HG03432 (cell line): ENCODE measurements at regions not wholly inside any gene's neighbourhood (a gene's known extent, or its start where the extent isn't known, plus 50 kb on each side); places are given as distances from the start of the nearest gene placed in this dataset.
"Not testable (repeated sequence)": the region's sequence is repeated elsewhere in the genome, so short reads cannot be mapped to it uniquely, and the experiment has no call there.

Experiments
- ATAC-seq: cut with Tn5 transposase; IDR thresholded peaks from one replicate; pipeline ENCODE4 v1.9.1; 2021; ENCODE audit warnings: mild to moderate bottlenecking, moderate library complexity; ENCODE audit not compliant: unreplicated experiment

GRCh38 chr7:155942226-155942950 lies 130.1 kb upstream of the SHH start:
- ATAC-seq, result no peak

- ATAC-seq, result no peak
Measured at GRCh38 chr7:155941688-155942087, 129.4 kb upstream of the SHH start.

DNA sequence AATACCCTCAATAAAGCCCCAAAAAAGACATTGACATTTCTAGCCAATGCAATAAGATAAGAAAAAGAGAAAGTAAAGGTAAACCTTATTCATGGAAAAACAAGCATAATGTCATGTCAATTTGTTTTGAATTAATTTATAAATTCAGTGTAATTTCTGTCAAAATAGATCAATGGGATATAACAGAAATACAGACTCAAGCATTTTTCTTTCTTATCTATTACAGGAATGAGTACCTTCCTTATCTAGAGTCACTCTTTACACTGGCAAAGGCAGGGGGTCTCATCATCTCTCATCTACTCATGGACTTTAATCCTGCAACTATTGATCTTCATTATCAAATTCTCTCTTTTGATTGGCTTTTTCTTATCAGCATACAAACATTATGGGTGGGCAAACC lies 127.1 kb upstream of the SHH start:
- no peak for ATAC-seq

- ATAC-seq, result no peak
Measured at GRCh38 chr7:155938129-155938528, 125.9 kb upstream of the SHH start.

DNA sequence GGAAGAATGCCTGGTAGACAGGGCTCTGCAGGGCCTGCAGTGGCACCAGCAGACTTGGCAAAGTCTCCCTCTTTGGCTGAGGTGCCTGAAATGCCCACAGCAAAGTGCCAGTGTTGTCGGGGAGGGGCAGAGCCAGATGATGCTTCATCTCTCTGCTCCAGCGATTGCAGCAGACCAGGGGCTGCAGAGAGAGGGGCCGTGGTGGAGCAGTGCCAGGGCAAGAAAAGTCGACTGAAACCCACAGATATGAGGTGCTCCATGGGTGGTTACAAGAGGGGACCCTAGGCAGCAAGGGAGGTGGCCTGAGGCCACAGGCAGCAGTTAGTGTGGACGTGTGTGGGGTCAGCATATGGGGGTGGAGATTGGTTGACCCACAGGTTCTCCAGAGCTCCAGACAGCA lies 123.5 kb upstream of the SHH start:
- ATAC-seq, result no peak

- no peak for ATAC-seq
Measured at GRCh38 chr7:155935005-155935557, 122.8 kb upstream of the SHH start.

DNA sequence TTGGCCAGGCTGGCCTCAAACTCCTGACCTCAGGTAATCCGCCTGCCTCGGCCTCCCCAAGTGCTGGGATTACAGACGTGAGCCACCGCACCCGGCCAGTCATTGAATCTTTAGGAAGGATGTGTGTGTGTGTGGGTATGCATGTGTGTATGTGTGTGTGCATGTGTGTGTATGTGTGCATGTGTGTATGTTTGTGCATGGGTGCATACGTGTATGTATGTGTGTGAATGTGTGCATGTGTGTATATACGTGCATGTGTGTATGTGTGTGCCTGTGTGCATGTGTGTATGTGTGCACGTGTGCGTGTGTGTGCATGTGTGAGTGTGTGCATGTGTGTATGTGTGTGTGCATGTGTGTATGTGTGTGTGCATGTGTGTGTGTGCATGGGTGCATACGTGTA lies 120.1 kb upstream of the SHH start:
- ATAC-seq, result not testable (repeated sequence)

- no peak for ATAC-seq
Measured at GRCh38 chr7:155931396-155932085, 119.3 kb upstream of the SHH start.

- ATAC-seq, result no peak
Measured at GRCh38 chr7:155930527-155930926, 118.3 kb upstream of the SHH start.

DNA sequence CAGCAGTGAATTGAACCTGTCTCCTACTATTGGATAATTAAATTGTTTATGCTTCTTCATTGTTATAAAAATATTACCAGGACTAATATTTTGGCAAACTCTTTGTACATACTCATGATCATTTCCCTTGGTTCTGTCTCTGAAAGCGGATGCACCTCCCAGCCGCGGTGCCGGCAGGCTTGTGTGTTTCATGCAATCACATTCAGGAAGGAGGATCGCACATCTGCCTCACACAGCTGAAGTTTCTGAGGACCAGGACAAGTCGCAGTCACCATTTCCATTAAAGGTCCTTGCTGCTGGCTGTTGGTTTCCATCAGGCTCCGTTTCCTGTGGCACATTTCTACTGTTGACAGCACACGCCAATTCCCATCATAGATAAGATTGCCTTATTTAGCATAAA lies 117.8 kb upstream of the SHH start:
- no peak for ATAC-seq

DNA sequence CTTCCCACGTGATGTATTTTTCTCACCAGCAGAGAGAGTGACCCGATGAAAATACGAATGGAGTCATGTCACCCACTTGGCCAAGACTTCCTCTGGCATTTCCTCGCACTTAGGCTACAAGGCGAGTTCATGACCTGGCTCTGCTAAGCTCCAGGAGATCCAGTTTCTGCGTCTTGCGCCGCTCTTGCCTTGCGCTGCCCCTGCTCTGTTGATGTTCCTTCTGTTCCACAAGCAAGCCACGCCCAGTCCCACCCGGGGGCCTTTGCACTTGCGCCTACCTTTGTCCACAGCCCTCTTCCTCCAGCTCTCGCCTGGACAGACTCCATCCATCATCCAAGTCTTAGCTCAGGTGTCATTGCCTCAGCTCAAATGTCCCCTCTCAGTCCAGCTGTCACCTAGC lies 116.3 kb upstream of the SHH start:
- no peak for ATAC-seq

- no peak for ATAC-seq
Measured at GRCh38 chr7:155927905-155928304, 115.6 kb upstream of the SHH start.

- ATAC-seq, result no peak
Measured at GRCh38 chr7:155925682-155926081, 113.4 kb upstream of the SHH start.

DNA sequence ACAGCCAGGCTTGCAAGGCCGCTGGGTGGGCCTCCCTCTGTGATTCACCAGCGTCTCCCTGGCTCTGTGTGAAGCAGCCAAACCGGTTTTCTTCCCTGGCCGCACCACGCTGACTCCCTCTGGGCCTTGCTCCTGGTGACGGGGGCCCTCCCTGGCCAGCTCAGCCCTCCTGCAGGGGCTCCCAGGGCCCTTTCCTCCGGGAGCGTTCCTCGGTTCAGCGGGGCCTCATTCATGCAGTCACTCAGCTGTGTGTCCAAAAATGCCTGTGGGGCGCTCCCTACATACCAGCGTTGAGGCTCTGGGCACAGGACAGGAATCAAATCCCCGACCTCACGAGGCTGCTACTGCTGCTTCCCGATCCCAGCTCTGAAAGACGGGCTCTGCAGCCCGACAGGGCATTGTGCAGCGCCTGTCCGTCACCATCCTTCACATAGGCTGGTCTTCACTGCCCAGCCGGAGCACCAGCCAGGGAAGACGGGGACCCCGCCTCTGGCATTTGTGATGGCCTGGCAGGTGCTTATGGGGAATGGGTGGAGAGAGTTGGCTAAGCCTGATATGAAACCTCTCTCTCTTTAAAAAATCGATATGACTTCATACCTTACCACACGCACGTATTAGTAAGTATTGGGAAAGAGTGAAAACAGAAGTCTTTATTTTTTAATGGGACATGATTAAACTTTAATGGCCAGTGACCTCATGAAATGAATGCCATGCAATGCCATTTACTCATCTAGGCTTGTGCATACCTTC lies 110.0 kb upstream of the SHH start:
- ATAC-seq, result no peak

DNA sequence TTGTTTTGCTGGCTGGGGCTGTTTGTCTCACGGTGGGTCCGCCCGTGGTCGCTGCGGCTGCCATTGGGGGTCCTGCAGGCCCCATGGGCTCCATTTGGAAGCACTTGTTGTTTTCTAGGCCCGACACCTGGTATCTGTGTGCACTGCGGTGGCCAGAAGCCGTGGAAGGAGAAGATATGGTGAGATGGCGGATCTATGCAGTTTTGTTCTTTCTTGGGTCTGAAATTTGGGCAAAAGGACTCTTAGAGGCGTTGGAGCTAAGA lies 109.5 kb upstream of the SHH start:
- no peak for ATAC-seq

DNA sequence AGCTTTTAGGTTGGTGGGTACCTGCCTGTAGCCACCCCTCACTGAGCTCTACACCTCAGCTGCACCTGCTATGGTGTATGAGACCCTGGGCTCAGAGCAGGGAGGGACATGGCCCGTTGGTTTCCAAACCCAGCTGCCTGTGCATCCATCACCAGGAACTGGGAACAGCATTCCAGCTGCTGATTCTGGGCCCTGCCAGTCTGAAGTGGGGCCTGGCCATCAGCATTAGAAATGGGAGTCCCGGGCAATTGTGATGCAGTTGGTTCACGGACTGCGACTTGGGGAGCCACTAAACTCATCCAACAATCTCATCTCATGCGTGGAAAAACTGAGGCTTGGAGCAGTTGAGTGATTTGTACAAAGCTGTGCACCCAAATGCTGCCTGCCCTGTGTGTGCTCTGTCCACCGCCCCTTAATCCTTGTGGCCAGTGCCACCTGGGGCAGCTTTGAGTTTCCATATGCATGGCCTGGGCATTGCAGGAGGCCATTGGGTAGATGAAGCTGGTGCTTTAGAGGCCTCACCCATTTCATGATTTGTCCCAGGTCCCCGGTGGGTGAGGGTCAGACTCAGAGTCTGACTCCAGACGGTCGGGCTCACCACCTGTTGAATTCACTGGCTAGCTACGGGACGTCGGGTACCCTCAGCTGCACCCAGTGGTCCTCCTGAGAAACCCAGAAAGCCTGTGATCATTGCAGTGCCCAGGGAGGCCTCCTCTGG lies 109.0 kb upstream of the SHH start:
- ATAC-seq, result no peak

DNA sequence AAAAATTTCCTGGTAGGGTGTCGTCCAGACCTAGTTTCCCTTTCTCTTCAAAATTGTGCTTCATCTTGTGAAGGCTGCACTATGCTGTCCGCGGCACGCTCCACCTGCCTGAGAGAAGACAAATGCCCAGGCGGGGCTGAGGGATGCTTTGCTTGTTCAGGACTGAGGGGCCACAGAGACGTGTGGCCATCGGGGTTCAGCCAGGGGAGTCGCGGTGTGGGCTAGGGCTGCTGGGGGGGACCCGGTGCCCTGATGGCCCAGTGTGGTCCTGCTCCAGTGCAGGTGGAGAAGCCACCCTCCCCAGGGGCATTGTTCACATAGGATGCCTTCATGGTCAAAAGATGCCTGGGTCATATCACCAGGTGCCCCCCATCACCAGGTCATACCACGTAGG lies 107.8 kb upstream of the SHH start:
- ATAC-seq, result no peak

DNA sequence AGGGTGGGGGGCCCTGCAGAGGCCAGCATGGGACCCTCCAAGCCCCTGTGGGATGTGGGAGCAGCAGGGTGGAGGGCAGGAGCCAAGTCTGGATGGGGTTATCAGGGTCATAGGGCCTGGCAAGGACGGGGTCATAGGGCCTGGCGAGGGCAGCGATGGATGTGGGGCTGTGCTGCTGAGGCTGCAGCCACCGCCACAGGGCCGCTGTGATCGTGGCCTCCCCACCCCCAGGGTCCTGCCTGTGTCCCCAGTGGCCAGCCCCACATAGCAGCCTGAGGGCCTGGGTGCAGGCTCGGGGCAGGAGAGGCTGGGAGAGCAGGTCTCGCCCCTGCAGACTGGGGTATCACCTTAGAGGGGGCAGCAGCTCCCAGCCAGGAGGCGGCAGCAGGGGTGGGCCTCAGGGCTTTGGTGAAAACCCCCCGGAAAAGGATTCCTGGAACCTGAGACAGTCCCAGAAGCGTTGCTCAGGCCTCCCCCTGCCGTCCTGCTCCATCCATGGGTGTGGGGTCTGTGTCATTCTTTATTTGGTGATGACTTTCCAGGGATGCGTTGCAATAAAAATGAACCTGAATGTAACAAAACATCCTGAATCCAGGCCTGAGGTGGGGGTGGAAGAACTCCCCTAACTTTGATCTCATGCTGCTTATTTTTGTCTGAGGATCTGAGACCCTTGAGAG lies 107.3 kb upstream of the SHH start:
- no peak for ATAC-seq

DNA sequence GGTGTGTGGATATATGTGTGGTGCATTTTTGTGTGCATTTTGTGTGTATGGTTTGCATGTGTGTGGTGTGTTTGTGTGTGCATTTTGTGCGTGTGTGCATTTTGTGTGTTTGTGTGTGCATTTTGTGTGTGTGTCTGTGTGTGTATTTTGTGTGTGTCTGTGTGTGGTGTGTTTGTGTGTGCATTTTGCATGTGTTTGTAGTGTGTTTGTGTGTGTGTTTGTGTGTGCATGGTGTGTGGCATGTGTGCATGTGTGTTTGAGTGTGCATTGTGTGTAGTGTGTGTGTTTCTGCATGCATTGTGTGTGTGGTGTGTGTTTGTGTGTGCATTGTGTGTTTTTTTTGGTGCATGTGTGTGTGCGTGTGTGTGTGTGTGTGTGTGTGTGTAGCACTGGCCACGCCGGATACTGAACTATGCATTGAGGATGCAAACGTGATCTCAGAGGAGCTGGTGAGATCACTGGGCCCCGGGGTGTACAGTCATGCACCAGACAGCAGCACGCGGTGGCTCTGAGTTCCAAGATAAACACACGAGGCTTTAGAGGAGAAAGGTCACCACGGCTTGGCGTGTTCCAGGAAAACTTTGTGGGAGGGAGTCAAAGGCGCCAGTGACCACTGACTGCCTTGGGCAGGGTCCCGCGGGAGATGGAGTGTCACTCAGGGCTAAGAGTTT lies 106.6 kb upstream of the SHH start:
- ATAC-seq, result no peak

- ATAC-seq, result no peak
Measured at GRCh38 chr7:155917836-155918430, 105.7 kb upstream of the SHH start.
